ENCODE measurements at regions not wholly inside any gene's neighbourhood (a gene's known extent, or its start where the extent isn't known, plus 50 kb on each side); places are given as distances from the start of the nearest gene placed in this dataset.

GRCh38 chr13:22777207-22777606 lies 403.6 kb upstream of the SGCG start:
- TF ChIP-seq, protein P1, sequence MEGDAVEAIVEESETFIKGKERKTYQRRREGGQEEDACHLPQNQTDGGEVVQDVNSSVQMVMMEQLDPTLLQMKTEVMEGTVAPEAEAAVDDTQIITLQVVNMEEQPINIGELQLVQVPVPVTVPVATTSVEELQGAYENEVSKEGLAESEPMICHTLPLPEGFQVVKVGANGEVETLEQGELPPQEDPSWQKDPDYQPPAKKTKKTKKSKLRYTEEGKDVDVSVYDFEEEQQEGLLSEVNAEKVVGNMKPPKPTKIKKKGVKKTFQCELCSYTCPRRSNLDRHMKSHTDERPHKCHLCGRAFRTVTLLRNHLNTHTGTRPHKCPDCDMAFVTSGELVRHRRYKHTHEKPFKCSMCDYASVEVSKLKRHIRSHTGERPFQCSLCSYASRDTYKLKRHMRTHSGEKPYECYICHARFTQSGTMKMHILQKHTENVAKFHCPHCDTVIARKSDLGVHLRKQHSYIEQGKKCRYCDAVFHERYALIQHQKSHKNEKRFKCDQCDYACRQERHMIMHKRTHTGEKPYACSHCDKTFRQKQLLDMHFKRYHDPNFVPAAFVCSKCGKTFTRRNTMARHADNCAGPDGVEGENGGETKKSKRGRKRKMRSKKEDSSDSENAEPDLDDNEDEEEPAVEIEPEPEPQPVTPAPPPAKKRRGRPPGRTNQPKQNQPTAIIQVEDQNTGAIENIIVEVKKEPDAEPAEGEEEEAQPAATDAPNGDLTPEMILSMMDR (IDR thresholded peaks at IDR 0.05), result no peak
- TF ChIP-seq POLR2A (IDR thresholded peaks at IDR 0.05), result no peak

Data from lower leg skin (tissue), 3 donors.